Fibroblast of lung (primary cell): ENCODE measurements at regions not wholly inside any gene's neighbourhood (a gene's known extent, or its start where the extent isn't known, plus 50 kb on each side); places are given as distances from the start of the nearest gene placed in this dataset.

Experiments used
- DNase-seq, 2 donors: peaks; one replicate each; pipeline versions ENCODE4 v3.0.0 to v3.0.0-alpha.2; 2010; ENCODE audit warnings: low read depth in 2 of 2
- H2AFZ ChIP-seq: 2 replicates; pipeline ENCODE4 v1.5.1; 2012; ENCODE audit warnings: low read length, control low read depth, inconsistent platforms
- H3K27ac ChIP-seq: 2 replicates; pipeline ENCODE4 v1.5.1; 2011; ENCODE audit warnings: low read length, control low read depth; ENCODE audit not compliant: insufficient read depth
- H3K27me3 ChIP-seq: 2 replicates; pipeline ENCODE4 v1.5.1; 2011; ENCODE audit warnings: mild to moderate bottlenecking, low read length; ENCODE audit not compliant: control insufficient read depth, insufficient read depth
- H3K36me3 ChIP-seq: 2 replicates; pipeline ENCODE4 v1.5.1; 2011; ENCODE audit warnings: low read length; ENCODE audit not compliant: control insufficient read depth, insufficient read depth
- H3K4me1 ChIP-seq: 2 replicates; pipeline ENCODE4 v1.5.1; 2011; ENCODE audit warnings: low read length; ENCODE audit not compliant: control insufficient read depth, insufficient read depth; ENCODE audit errors: extremely low read depth
- H3K4me2 ChIP-seq: 2 replicates; pipeline ENCODE4 v1.5.1; 2011; ENCODE audit warnings: low read length, control low read depth; ENCODE audit not compliant: insufficient read depth; ENCODE audit errors: extremely low read depth
- H3K4me3 ChIP-seq, 4 experiments: fragments of 200-600 bp in 1 of 4; sonication (generic) in 1 of 4; replicated peaks in 1 of 4; 2 replicates each; pipeline ENCODE4 v1.5.1; 2011 to 2016; ENCODE audit warnings: low read length in 4 of 4, low read depth in 3 of 4, mild to moderate bottlenecking in 3 of 4, control low read depth in 2 of 4, inconsistent platforms in 1 of 4, mixed read lengths in 1 of 4; ENCODE audit not compliant: insufficient read depth in 1 of 4; ENCODE audit errors: control extremely low read depth in 1 of 4
- H3K79me2 ChIP-seq: 2 replicates; pipeline ENCODE4 v1.5.1; 2012; ENCODE audit warnings: mild to moderate bottlenecking, low read length, inconsistent platforms; ENCODE audit not compliant: control insufficient read depth, insufficient read depth
- H3K9ac ChIP-seq: 2 replicates; pipeline ENCODE4 v1.5.1; 2011; ENCODE audit warnings: mild to moderate bottlenecking, low read length, control low read depth; ENCODE audit not compliant: insufficient read depth
- H3K9me3 ChIP-seq: 2 replicates; pipeline ENCODE4 v1.5.1; 2012; ENCODE audit warnings: low read depth, low read length; ENCODE audit not compliant: control insufficient read depth, insufficient read depth
- H4K20me1 ChIP-seq: 2 replicates; pipeline ENCODE4 v1.5.1; 2011; ENCODE audit warnings: low read length; ENCODE audit not compliant: control insufficient read depth, insufficient read depth; ENCODE audit errors: extremely low read depth
- EZH2 ChIP-seq: IDR thresholded peaks from 2 replicates; pipeline ENCODE4 v1.5.1; 2012; ENCODE audit warnings: low read length, control low read depth, mild to moderate bottlenecking; ENCODE audit errors: missing control alignments
- TF ChIP-seq, protein P1 (sequence below), 2 donors: IDR thresholded peaks in 1 of 2; conservative IDR thresholded peaks in 1 of 2; 1 replicate in 1 of 2; 2 replicates in 1 of 2; pipeline ENCODE4 v1.5.1; 2011 to 2012; ENCODE audit warnings: low read length in 2 of 2, control low read depth in 1 of 2, inconsistent platforms in 1 of 2, low read depth in 1 of 2, mild to moderate bottlenecking in 1 of 2

DNA sequence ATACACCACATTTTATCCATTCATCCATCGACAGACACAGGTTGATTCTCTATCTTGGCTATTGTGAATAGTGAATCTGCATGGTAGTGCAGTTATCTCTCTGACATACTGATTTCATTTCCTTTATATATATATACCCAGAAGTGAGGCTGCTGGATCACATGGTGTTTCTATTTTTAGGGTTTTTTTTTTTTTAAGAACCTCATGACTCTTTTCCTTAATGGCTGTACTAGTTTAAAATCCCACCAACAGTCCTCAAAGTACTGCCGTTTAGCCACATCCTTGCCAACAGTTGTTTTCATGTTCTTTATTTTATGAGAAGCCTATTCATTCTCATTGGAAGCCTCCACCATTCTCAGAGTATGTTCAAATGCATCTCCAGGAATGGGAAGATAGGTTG is 258.7 kb upstream of the SNX7 start:
- Histone ChIP-seq H3K4me2 (no peak overlapping the region), H3K4me3 (no peak overlapping the region), H3K27me3 (no peaks in the 10 kb centered on the region), H3K27ac (no peak overlapping the region), H3K36me3 (no peaks in the 10 kb centered on the region), H3K9ac (no peak overlapping the region), H2AFZ (no peak overlapping the region), H3K9me3 (no peaks in the 10 kb centered on the region), H3K4me1 (no peaks in the 10 kb centered on the region), H4K20me1 (no peaks in the 10 kb centered on the region), H3K79me2 (no peaks in the 10 kb centered on the region)
- DNase-seq = no peak
- TF ChIP-seq EZH2 = no peak
- TF ChIP-seq, protein P1, sequence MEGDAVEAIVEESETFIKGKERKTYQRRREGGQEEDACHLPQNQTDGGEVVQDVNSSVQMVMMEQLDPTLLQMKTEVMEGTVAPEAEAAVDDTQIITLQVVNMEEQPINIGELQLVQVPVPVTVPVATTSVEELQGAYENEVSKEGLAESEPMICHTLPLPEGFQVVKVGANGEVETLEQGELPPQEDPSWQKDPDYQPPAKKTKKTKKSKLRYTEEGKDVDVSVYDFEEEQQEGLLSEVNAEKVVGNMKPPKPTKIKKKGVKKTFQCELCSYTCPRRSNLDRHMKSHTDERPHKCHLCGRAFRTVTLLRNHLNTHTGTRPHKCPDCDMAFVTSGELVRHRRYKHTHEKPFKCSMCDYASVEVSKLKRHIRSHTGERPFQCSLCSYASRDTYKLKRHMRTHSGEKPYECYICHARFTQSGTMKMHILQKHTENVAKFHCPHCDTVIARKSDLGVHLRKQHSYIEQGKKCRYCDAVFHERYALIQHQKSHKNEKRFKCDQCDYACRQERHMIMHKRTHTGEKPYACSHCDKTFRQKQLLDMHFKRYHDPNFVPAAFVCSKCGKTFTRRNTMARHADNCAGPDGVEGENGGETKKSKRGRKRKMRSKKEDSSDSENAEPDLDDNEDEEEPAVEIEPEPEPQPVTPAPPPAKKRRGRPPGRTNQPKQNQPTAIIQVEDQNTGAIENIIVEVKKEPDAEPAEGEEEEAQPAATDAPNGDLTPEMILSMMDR (conservative IDR thresholded peaks at IDR 0.05 in 1 of 2, IDR thresholded peaks at IDR 0.05 in 1 of 2; ENCODE audit: low read depth in 1 of 2, low read length in 2 of 2) = no peak

DNA sequence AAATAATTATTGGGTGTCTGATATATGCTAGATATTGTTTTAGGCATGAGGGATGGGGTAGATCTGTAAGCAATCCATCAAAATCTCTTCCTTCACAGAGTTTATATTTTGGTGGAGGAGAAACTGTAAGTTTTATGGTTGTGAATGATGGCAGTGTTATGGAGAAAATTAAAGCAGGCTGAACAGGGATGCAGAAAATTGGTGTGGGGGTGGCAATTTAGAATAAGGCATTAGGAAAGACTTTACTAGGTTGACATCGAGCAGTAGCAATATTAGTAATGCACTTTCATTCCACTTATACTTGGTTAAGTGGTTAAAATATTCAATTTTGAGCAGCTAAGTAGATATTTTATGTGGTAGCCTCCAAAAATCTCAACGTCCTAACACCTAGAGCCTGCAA is 261.1 kb upstream of the SNX7 start:
- Histone ChIP-seq H3K4me1 (no peaks in the 10 kb centered on the region), H3K27me3 (no peaks in the 10 kb centered on the region), H3K79me2 (no peaks in the 10 kb centered on the region), H4K20me1 (no peaks in the 10 kb centered on the region), H3K9ac (no peak overlapping the region), H3K27ac (no peak overlapping the region), H3K4me3 (no peak overlapping the region), H3K4me2 (no peak overlapping the region), H3K9me3 (no peaks in the 10 kb centered on the region), H3K36me3 (no peaks in the 10 kb centered on the region), H2AFZ (no peak overlapping the region)
- TF ChIP-seq, protein P1 (conservative IDR thresholded peaks at IDR 0.05 in 1 of 2, IDR thresholded peaks at IDR 0.05 in 1 of 2; ENCODE audit: low read depth in 1 of 2, low read length in 2 of 2) = no peak
- TF ChIP-seq EZH2 = no peak
- DNase-seq = no peak

DNA sequence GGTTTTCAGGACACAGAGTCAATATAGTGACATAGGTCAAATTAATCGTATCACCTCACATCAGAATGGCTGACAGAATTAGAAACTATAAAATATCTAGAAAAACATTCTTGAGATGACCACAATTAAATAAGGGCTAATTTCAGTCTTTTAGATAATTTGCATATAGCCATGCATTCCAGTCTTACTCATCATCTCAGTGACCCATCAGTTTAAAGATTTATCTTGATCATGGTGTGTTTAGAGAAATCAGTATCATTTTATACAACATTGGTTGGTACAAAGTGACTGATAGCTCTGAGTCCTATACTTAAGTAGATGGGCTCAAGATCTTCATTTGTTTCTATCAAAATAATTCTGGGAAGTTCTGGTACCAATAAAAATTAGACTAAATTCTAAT is 262.3 kb upstream of the SNX7 start:
- H3K27ac ChIP-seq = no peak overlapping the region
- peak in 1 of 2 donors; percentile 60 for DNase-seq
- H4K20me1 ChIP-seq = no peaks in the 10 kb centered on the region
- H3K4me2 ChIP-seq = peak overlapping the region; percentile 23
- H3K27me3 ChIP-seq = no peaks in the 10 kb centered on the region
- no peaks in the 10 kb centered on the region for H3K79me2 ChIP-seq
- H3K4me1 ChIP-seq = no peaks in the 10 kb centered on the region
- no peak overlapping the region for H2AFZ ChIP-seq
- H3K36me3 ChIP-seq = no peaks in the 10 kb centered on the region
- no peak overlapping the region for H3K9ac ChIP-seq
- no peak for TF ChIP-seq EZH2
- TF ChIP-seq, protein P1 (conservative IDR thresholded peaks at IDR 0.05 in 1 of 2, IDR thresholded peaks at IDR 0.05 in 1 of 2; ENCODE audit: low read depth in 1 of 2, low read length in 2 of 2) = no peak
- no peak overlapping the region for H3K4me3 ChIP-seq
- H3K9me3 ChIP-seq = no peaks in the 10 kb centered on the region
